ENCODE measurements at regions not wholly inside any gene's neighbourhood (a gene's known extent, or its start where the extent isn't known, plus 50 kb on each side); places are given as distances from the start of the nearest gene placed in this dataset.

- Histone ChIP-seq H3K4me3 (ENCODE audit: low read depth, low read length) (no peak overlapping the region), H3K36me3 (ENCODE audit: control insufficient read depth in 2 of 2, insufficient read depth in 1 of 2, low read length in 2 of 2) (no peaks in the 10 kb centered on the region), H3K27ac (ENCODE audit: extremely low read depth, low read depth, low read length) (no peak overlapping the region), H3K4me1 (ENCODE audit: control insufficient read depth, insufficient read depth, low read length) (no peaks in the 10 kb centered on the region), H3K9me3 (ENCODE audit: control insufficient read depth, insufficient read depth, low read depth, low read length) (no peaks in the 10 kb centered on the region)
- TF ChIP-seq ZBTB1 (tag by site-specific recombination; IDR thresholded peaks at IDR 0.05) (no peak), ZNF335 (tag by site-specific recombination; conservative IDR thresholded peaks at IDR 0.05) (no peak), ZNF157 (tag by site-specific recombination; IDR thresholded peaks at IDR 0.05) (no peak), ZNF239 (tag by site-specific recombination; IDR thresholded peaks at IDR 0.05) (no peak), ZBTB11 (tag by site-specific recombination; conservative IDR thresholded peaks at IDR 0.05; ENCODE audit: low read depth) (no peak), ZNF169 (tag by site-specific recombination; IDR thresholded peaks at IDR 0.05) (no peak), HOXA7 (CRISPR knock-in tag; IDR thresholded peaks at IDR 0.05; ENCODE audit: borderline replicate concordance) (no peak), ZNF548 (tag by site-specific recombination; IDR thresholded peaks at IDR 0.05) (no peak), ZNF654 (tag by site-specific recombination; IDR thresholded peaks at IDR 0.05; ENCODE audit: low read depth) (no peak), ZBTB7A (tag by site-specific recombination; IDR thresholded peaks at IDR 0.05; ENCODE audit: low read depth) (no peak), PATZ1 (tag by site-specific recombination; IDR thresholded peaks at IDR 0.05) (no peak), OVOL3 (tag by site-specific recombination; IDR thresholded peaks at IDR 0.05) (no peak), ZNF658 (tag by site-specific recombination; IDR thresholded peaks at IDR 0.05) (no peak), ZBTB21 (tag by site-specific recombination; IDR thresholded peaks at IDR 0.05) (no peak)
- CTCF ChIA-PET = interaction anchor here (0.6 to 0.9 kb wide), 2 partner anchors 53 to 166 kb away, joined by 3 to 6 read pairs; no protein-coding TSS in a partner anchor
- POLR2A ChIA-PET = no interaction called here
These were observed 53.1 kb upstream of the COL13A1 start for GRCh38 chr10:69748621-69749020.

- ChIA-PET POLR2A (no interaction called here), CTCF (no interaction called here)
- Histone ChIP-seq H3K4me1 (ENCODE audit: control insufficient read depth, insufficient read depth, low read length) (no peaks in the 10 kb centered on the region), H3K4me3 (ENCODE audit: low read depth, low read length) (no peak overlapping the region), H3K36me3 (ENCODE audit: control insufficient read depth in 2 of 2, insufficient read depth in 1 of 2, low read length in 2 of 2) (no peaks in the 10 kb centered on the region), H3K27ac (ENCODE audit: extremely low read depth, low read depth, low read length) (no peak overlapping the region), H3K9me3 (ENCODE audit: control insufficient read depth, insufficient read depth, low read depth, low read length) (no peaks in the 10 kb centered on the region)
- TF ChIP-seq ZNF362 (tag by site-specific recombination; IDR thresholded peaks at IDR 0.05) = no peak
- no peak for TF ChIP-seq ZNF692 (tag by site-specific recombination; IDR thresholded peaks at IDR 0.05)
- no peak for TF ChIP-seq ZNF157 (tag by site-specific recombination; IDR thresholded peaks at IDR 0.05)
- TF ChIP-seq ZNF623 (tag by site-specific recombination; IDR thresholded peaks at IDR 0.05) = no peak
- TF ChIP-seq GLI2 (tag by site-specific recombination; IDR thresholded peaks at IDR 0.05; ENCODE audit: borderline replicate concordance, low read depth) = no peak
- TF ChIP-seq ZBTB21 (tag by site-specific recombination; IDR thresholded peaks at IDR 0.05) = no peak
- TF ChIP-seq ZNF521 (tag by site-specific recombination; IDR thresholded peaks at IDR 0.05) = no peak
- no peak for TF ChIP-seq GLIS2 (tag by site-specific recombination; IDR thresholded peaks at IDR 0.05)
- TF ChIP-seq ZBTB48 (tag by site-specific recombination; IDR thresholded peaks at IDR 0.05) = no peak
- no peak for TF ChIP-seq KLF8 (tag by site-specific recombination; IDR thresholded peaks at IDR 0.05)
- TF ChIP-seq ZNF266 (tag by site-specific recombination; IDR thresholded peaks at IDR 0.05; ENCODE audit: low read depth) = no peak
- no peak for TF ChIP-seq ATF2 (tag by site-specific recombination; IDR thresholded peaks at IDR 0.05; ENCODE audit: low read depth)
- TF ChIP-seq ZNF140 (tag by site-specific recombination; IDR thresholded peaks at IDR 0.05) = no peak
- no peak for TF ChIP-seq ZNF621 (tag by site-specific recombination; IDR thresholded peaks at IDR 0.05)
These were observed 52.3 kb upstream of the COL13A1 start for GRCh38 chr10:69749178-69750010.
